Thyroid gland (tissue), 4 donors: ENCODE measurements at regions not wholly inside any gene's neighbourhood (a gene's known extent, or its start where the extent isn't known, plus 50 kb on each side); places are given as distances from the start of the nearest gene placed in this dataset.

Source experiments
- DNase-seq, 2 donors: peaks; one replicate each; pipeline ENCODE4 v3.0.0-alpha.2; 2019
- H3K27ac ChIP-seq, 3 donors: fragments of 200-600 bp; sonication (generic); 1 replicate in 2 of 3; 2 replicates in 1 of 3; pipeline ENCODE4 v1.5.1; 2016 to 2019; ENCODE audit warnings: mild to moderate bottlenecking in 1 of 3, moderate library complexity in 1 of 3
- H3K27me3 ChIP-seq: fragments of 200-600 bp; sonication (generic); one replicate; pipeline ENCODE4 v1.5.1; 2019
- H3K36me3 ChIP-seq, 2 donors: fragments of 200-600 bp; sonication (generic); one replicate each; pipeline ENCODE4 v1.5.1; 2016 to 2019
- H3K4me1 ChIP-seq, 2 donors: fragments of 200-600 bp; sonication (generic); one replicate each; pipeline ENCODE4 v1.5.1; 2017 to 2019
- H3K4me3 ChIP-seq, 3 donors: fragments of 200-600 bp; sonication (generic); replicated peaks in 1 of 3; 1 replicate in 2 of 3; 2 replicates in 1 of 3; pipeline ENCODE4 v1.5.1; 2016; ENCODE audit warnings: mild to moderate bottlenecking in 1 of 3
- H3K9me3 ChIP-seq: fragments of 200-600 bp; sonication (generic); one replicate; pipeline ENCODE4 v1.5.1; 2017
- CTCF ChIP-seq, 6 experiments: fragments of 200-600 bp in 3 of 6; fragments of 450-650 bp in 3 of 6; sonication (generic) in 3 of 6; IDR thresholded peaks; one replicate each; pipeline ENCODE4 v1.5.1; 2016 to 2019; ENCODE audit warnings: antibody characterized with exemption in 6 of 6, mild to moderate bottlenecking in 2 of 6, inconsistent platforms in 1 of 6, moderate library complexity in 1 of 6
- POLR2A ChIP-seq, 2 donors: fragments of 450-650 bp; IDR thresholded peaks; one replicate each; pipeline ENCODE4 v1.6.1; 2017; ENCODE audit warnings: antibody characterized with exemption in 2 of 2, mild to moderate bottlenecking in 2 of 2, moderate library complexity in 1 of 2
- WGBS, 2 donors: methylation state at CpG; one replicate each; pipeline ENCODE4 v1.1.5; 2017; 5-methylcytosine and 5-hydroxymethylcytosine counted together
- intact Hi-C: fragments of 100-400 bp; cut with DNase I; formaldehyde crosslinking; loops from one replicate; pipeline ENCODE4 v1.15.1; 2023

GRCh38 chr2:160994141-160995002 lies 165.9 kb upstream of the TANK start:
- peaks cover 0 to 4% of the 10 kb centered on the region in 2 donors for H3K4me1 ChIP-seq
- H3K27ac ChIP-seq, result peak overlapping the region; percentile 48 to 71 (median 67)
- no peaks in the 10 kb centered on the region for H3K9me3 ChIP-seq
- intact Hi-C loops, result loop anchor here (10.0 kb wide), 1 partner anchor 740 kb away; no protein-coding TSS in a partner anchor
- WGBS, 2 donors, result 46 to 48% methylated on average over 16 of the region's 16 CpGs
- H3K36me3 ChIP-seq, result no peaks in the 10 kb centered on the region
- peak; percentile 50 to 91 (median 84) for TF ChIP-seq CTCF (IDR thresholded peaks at IDR 0.05)
- no peak for TF ChIP-seq POLR2A (IDR thresholded peaks at IDR 0.05)
- no peak overlapping the region for H3K4me3 ChIP-seq
- no peaks in the 10 kb centered on the region for H3K27me3 ChIP-seq
- peak; percentile 59 to 61 for DNase-seq

- intact Hi-C loops, result loop anchor here (10.0 kb wide), 1 partner anchor 742 kb away; no protein-coding TSS in a partner anchor
- Histone ChIP-seq H3K9me3 (no peaks in the 10 kb centered on the region), H3K4me1 (peaks cover 0 to 4% of the 10 kb centered on the region in 2 donors), H3K27me3 (no peaks in the 10 kb centered on the region), H3K4me3 (no peak overlapping the region), H3K27ac (no peak overlapping the region), H3K36me3 (no peaks in the 10 kb centered on the region)
- no peak for TF ChIP-seq CTCF (IDR thresholded peaks at IDR 0.05)
- no peak for TF ChIP-seq POLR2A (IDR thresholded peaks at IDR 0.05)
- DNase-seq, result no peak
- WGBS, 2 donors, result 97% methylated on average over 1 of the region's 1 CpG
Measured at GRCh38 chr2:160996584-160996983, 163.6 kb upstream of the TANK start.

GRCh38 chr2:161004379-161004778 lies 155.8 kb upstream of the TANK start:
- Histone ChIP-seq H3K9me3 (no peaks in the 10 kb centered on the region), H3K4me1 (no peaks in the 10 kb centered on the region), H3K27me3 (no peaks in the 10 kb centered on the region), H3K27ac (no peak overlapping the region), H3K36me3 (no peaks in the 10 kb centered on the region), H3K4me3 (no peak overlapping the region)
- no peak for TF ChIP-seq POLR2A (IDR thresholded peaks at IDR 0.05)
- TF ChIP-seq CTCF (IDR thresholded peaks at IDR 0.05), result peak in 3 of 6 experiments; percentile 14 to 35 (median 21)
- WGBS, 2 donors, result 37 to 47% methylated on average over 2 of the region's 2 CpGs
- DNase-seq, result no peak
- intact Hi-C loops, result no loop called here

- H3K27ac ChIP-seq, result no peak overlapping the region
- H3K4me3 ChIP-seq, result no peak overlapping the region
- whole genome bisulfite sequencing, 2 donors, result 0 to 5% methylated on average over 1 of the region's 1 CpG
Measured at GRCh38 chr2:161005170-161005569, 155.1 kb upstream of the TANK start.

More at GRCh38 chr2:161005170-161005569, 155.1 kb upstream of the TANK start:
- H3K36me3 ChIP-seq, result no peaks in the 10 kb centered on the region
- no peaks in the 10 kb centered on the region for H3K27me3 ChIP-seq
- no peaks in the 10 kb centered on the region for H3K9me3 ChIP-seq
- TF ChIP-seq CTCF (IDR thresholded peaks at IDR 0.05) (no peak), POLR2A (IDR thresholded peaks at IDR 0.05) (no peak)
- no peaks in the 10 kb centered on the region for H3K4me1 ChIP-seq
- no peak for DNase-seq
- intact Hi-C loops, result no loop called here
